ENCODE measurements at regions not wholly inside any gene's neighbourhood (a gene's known extent, or its start where the extent isn't known, plus 50 kb on each side); places are given as distances from the start of the nearest gene placed in this dataset.
A peak's percentile ranks its signal among the peaks of the same experiment; 100 is the strongest.

GRCh38 chr1:221824025-221824424, 82.1 kb upstream of the DUSP10 start:
- H3K4me3 Mint-ChIP-seq (ENCODE audit: low read depth, unreplicated experiment), result no peak overlapping the region
- DNase-seq, result no peak
- peaks cover 72% of the 10 kb centered on the region for H3K4me1 Mint-ChIP-seq (ENCODE audit: low read depth, unreplicated experiment)
- no TSS peak for BruUV-seq (replicated peaks)
- TF ChIP-seq CTCF (IDR thresholded peaks at IDR 0.05; ENCODE audit: unreplicated experiment), result no peak
- H3K36me3 Mint-ChIP-seq (ENCODE audit: insufficient read depth, unreplicated experiment), result peaks cover 10% of the 10 kb centered on the region
- H3K9me3 Mint-ChIP-seq (ENCODE audit: low read depth, unreplicated experiment), result peaks cover 2% of the 10 kb centered on the region
- CTCF ChIA-PET, result interaction anchor here (1.6 kb wide), 1 partner anchor 82 kb away, joined by 3 read pairs; the partner anchor contains the start of gene DUSP10
- H3K27me3 Mint-ChIP-seq (ENCODE audit: unreplicated experiment), result no peaks in the 10 kb centered on the region
- H3K27ac Mint-ChIP-seq (ENCODE audit: unreplicated experiment), result peak overlapping the region; percentile 66
- intact Hi-C loops (cut with micrococcal nuclease; ENCODE audit: unreplicated experiment), result no loop called here

DNA sequence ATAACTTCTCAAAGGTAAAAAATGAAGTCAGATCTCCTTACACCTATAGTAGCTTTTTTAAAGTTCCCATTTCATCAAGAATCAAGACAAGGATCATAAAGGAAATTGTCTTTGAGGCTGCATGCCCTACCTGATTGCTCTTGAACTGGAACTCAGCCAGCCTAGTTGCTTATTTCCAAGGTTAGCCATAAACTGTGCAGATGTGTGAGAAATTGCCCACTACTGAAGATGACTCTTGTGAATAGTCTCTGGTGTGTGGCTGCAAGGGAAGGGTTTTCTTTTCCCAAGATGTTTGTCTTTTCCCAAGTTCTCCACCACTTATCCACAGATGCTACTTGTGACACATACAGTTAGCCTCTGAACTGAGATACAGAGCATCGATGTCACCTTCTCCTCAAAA, 81.7 kb upstream of the DUSP10 start:
- peaks cover 67% of the 10 kb centered on the region for H3K4me1 Mint-ChIP-seq (ENCODE audit: low read depth, unreplicated experiment)

GRCh38 chr1:221823149-221823548, 81.3 kb upstream of the DUSP10 start:
- intact Hi-C loops (cut with micrococcal nuclease; ENCODE audit: unreplicated experiment), result no loop called here
- H3K36me3 Mint-ChIP-seq (ENCODE audit: insufficient read depth, unreplicated experiment), result peaks cover 10% of the 10 kb centered on the region
- H3K4me3 Mint-ChIP-seq (ENCODE audit: low read depth, unreplicated experiment), result no peak overlapping the region
- H3K27me3 Mint-ChIP-seq (ENCODE audit: unreplicated experiment), result no peaks in the 10 kb centered on the region
- no TSS peak for BruUV-seq (replicated peaks)
- peaks cover 63% of the 10 kb centered on the region for H3K4me1 Mint-ChIP-seq (ENCODE audit: low read depth, unreplicated experiment)
- H3K27ac Mint-ChIP-seq (ENCODE audit: unreplicated experiment), result no peak overlapping the region
- TF ChIP-seq CTCF (IDR thresholded peaks at IDR 0.05; ENCODE audit: unreplicated experiment), result no peak
- DNase-seq, result no peak
- H3K9me3 Mint-ChIP-seq (ENCODE audit: low read depth, unreplicated experiment), result no peaks in the 10 kb centered on the region
- CTCF ChIA-PET, result interaction anchor here (1.6 kb wide), 1 partner anchor 81 kb away, joined by 3 read pairs; the partner anchor contains the start of gene DUSP10

More for the DNA sequence above, 81.7 kb upstream of the DUSP10 start:
- TF ChIP-seq CTCF (IDR thresholded peaks at IDR 0.05; ENCODE audit: unreplicated experiment), result no peak
- BruUV-seq (replicated peaks), result no TSS peak
- Mint-ChIP-seq H3K4me3 (ENCODE audit: low read depth, unreplicated experiment) (no peak overlapping the region), H3K36me3 (ENCODE audit: insufficient read depth, unreplicated experiment) (peaks cover 10% of the 10 kb centered on the region), H3K9me3 (ENCODE audit: low read depth, unreplicated experiment) (no peaks in the 10 kb centered on the region), H3K27ac (ENCODE audit: unreplicated experiment) (no peak overlapping the region), H3K27me3 (ENCODE audit: unreplicated experiment) (no peaks in the 10 kb centered on the region)
- no peak for DNase-seq
- intact Hi-C loops (cut with micrococcal nuclease; ENCODE audit: unreplicated experiment), result no loop called here
- CTCF ChIA-PET, result interaction anchor here (1.6 kb wide), 1 partner anchor 81 kb away, joined by 3 read pairs; the partner anchor contains the start of gene DUSP10

- Mint-ChIP-seq H3K4me1 (ENCODE audit: low read depth, unreplicated experiment) (peaks cover 57% of the 10 kb centered on the region), H3K27me3 (ENCODE audit: unreplicated experiment) (no peaks in the 10 kb centered on the region), H3K36me3 (ENCODE audit: insufficient read depth, unreplicated experiment) (peaks cover 10% of the 10 kb centered on the region), H3K27ac (ENCODE audit: unreplicated experiment) (peak overlapping the region; percentile 14), H3K4me3 (ENCODE audit: low read depth, unreplicated experiment) (no peak overlapping the region), H3K9me3 (ENCODE audit: low read depth, unreplicated experiment) (no peaks in the 10 kb centered on the region)
- intact Hi-C loops (cut with micrococcal nuclease; ENCODE audit: unreplicated experiment), result no loop called here
- CTCF ChIA-PET, result no interaction called here
- DNase-seq, result no peak
- no peak for TF ChIP-seq CTCF (IDR thresholded peaks at IDR 0.05; ENCODE audit: unreplicated experiment)
- no TSS peak for BruUV-seq (replicated peaks)
Observed at GRCh38 chr1:221822591-221822990, 80.7 kb upstream of the DUSP10 start.

All from Calu3 (cell line).